Glutamatergic neuron (in vitro differentiated cells): ENCODE measurements at regions not wholly inside any gene's neighbourhood (a gene's known extent, or its start where the extent isn't known, plus 50 kb on each side); places are given as distances from the start of the nearest gene placed in this dataset.

ENCODE experiments used
- DNase-seq: peaks from one replicate; pipeline ENCODE4 v3.0.0; 2022
- H3K27ac Mint-ChIP-seq: one replicate; pipeline ENCODE4 v1.8.0; 2020; ENCODE audit warnings: mild to moderate bottlenecking, mixed read lengths, inconsistent platforms; ENCODE audit not compliant: unreplicated experiment
- H3K27me3 Mint-ChIP-seq: one replicate; pipeline ENCODE4 v1.8.0; 2020; ENCODE audit warnings: mild to moderate bottlenecking, moderate library complexity, mixed read lengths, inconsistent platforms; ENCODE audit not compliant: unreplicated experiment
- H3K36me3 Mint-ChIP-seq: one replicate; pipeline ENCODE4 v1.8.0; 2020; ENCODE audit warnings: mild to moderate bottlenecking, mixed read lengths, inconsistent platforms; ENCODE audit not compliant: unreplicated experiment
- H3K4me1 Mint-ChIP-seq: one replicate; pipeline ENCODE4 v1.8.0; 2020; ENCODE audit warnings: mild to moderate bottlenecking, low read depth, mixed read lengths, inconsistent platforms; ENCODE audit not compliant: unreplicated experiment
- H3K4me3 Mint-ChIP-seq: one replicate; pipeline ENCODE4 v1.8.0; 2020; ENCODE audit warnings: mild to moderate bottlenecking, mixed read lengths, inconsistent platforms; ENCODE audit not compliant: unreplicated experiment
- H3K9me3 Mint-ChIP-seq: one replicate; pipeline ENCODE4 v1.8.0; 2020; ENCODE audit warnings: mild to moderate bottlenecking, moderate library complexity, mixed read lengths, inconsistent platforms; ENCODE audit not compliant: unreplicated experiment
- TF ChIP-seq, protein P1 (sequence below): fragments of 200-600 bp; sonication (generic); IDR thresholded peaks from one replicate; pipeline ENCODE4 v1.5.0; 2021; ENCODE audit not compliant: partially characterized antibody, unreplicated experiment

DNA sequence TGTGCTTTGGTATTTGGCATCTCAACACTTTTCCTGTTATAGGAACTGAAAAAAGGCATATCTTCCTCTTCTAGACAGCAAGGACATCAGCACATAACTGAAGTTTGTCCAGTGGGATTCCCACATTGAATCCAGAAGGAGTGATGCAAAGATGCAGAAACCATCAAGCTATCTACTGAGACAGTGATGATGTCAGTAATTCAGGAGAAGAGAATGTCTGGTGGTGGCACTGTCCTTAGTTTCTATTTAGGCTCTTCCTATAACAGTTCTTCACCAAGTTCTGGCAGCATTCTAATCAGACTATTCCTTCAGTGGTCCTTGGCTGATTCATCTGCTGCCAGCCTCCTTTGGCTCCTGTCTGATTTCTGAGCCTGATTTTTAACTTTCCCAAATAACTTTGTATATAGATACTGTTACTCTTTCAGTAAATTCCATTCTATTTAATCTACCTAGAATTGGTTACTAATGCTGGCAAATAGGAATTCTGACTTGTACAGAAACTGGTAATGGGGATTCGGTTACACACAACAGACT lies 56.6 kb upstream of the AGPS start:
- TF ChIP-seq, protein P1, sequence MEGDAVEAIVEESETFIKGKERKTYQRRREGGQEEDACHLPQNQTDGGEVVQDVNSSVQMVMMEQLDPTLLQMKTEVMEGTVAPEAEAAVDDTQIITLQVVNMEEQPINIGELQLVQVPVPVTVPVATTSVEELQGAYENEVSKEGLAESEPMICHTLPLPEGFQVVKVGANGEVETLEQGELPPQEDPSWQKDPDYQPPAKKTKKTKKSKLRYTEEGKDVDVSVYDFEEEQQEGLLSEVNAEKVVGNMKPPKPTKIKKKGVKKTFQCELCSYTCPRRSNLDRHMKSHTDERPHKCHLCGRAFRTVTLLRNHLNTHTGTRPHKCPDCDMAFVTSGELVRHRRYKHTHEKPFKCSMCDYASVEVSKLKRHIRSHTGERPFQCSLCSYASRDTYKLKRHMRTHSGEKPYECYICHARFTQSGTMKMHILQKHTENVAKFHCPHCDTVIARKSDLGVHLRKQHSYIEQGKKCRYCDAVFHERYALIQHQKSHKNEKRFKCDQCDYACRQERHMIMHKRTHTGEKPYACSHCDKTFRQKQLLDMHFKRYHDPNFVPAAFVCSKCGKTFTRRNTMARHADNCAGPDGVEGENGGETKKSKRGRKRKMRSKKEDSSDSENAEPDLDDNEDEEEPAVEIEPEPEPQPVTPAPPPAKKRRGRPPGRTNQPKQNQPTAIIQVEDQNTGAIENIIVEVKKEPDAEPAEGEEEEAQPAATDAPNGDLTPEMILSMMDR, result no peak
- H3K9me3 Mint-ChIP-seq, result no peaks in the 10 kb centered on the region
- DNase-seq, result no peak
- H3K36me3 Mint-ChIP-seq, result no peaks in the 10 kb centered on the region
- H3K4me3 Mint-ChIP-seq, result no peak overlapping the region
- H3K4me1 Mint-ChIP-seq, result peaks cover 4% of the 10 kb centered on the region
- no peak overlapping the region for H3K27ac Mint-ChIP-seq
- H3K27me3 Mint-ChIP-seq, result no peaks in the 10 kb centered on the region

DNA sequence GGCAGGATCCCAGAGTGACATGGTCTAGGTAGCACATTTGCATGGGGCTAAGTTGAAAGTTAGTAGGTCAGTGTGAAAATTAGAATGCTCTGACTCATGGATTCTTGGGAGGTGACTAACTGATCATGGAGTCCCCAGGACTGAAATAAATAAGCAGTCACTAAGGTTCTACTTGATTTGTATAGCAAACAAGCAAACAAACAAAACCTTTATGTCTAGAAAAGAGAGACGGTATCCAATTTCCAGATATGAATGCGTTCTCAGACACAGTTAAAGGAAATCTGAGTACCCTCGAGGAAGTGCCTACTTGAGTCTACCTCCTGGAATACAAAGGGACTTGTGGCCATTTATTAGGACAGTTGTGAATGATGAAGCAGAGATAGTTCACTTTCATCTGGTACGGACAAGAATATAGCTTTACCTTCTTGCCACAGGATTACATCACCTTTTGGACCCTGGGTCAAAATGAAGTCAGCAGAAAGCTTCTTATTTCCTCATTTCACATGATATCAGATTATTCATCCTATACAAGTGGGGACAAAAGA lies 54.3 kb upstream of the AGPS start:
- Mint-ChIP-seq H3K36me3 (no peaks in the 10 kb centered on the region), H3K27ac (no peak overlapping the region), H3K4me1 (no peaks in the 10 kb centered on the region), H3K9me3 (no peaks in the 10 kb centered on the region), H3K4me3 (no peak overlapping the region), H3K27me3 (no peaks in the 10 kb centered on the region)
- TF ChIP-seq, protein P1, result no peak
- DNase-seq, result no peak

DNA sequence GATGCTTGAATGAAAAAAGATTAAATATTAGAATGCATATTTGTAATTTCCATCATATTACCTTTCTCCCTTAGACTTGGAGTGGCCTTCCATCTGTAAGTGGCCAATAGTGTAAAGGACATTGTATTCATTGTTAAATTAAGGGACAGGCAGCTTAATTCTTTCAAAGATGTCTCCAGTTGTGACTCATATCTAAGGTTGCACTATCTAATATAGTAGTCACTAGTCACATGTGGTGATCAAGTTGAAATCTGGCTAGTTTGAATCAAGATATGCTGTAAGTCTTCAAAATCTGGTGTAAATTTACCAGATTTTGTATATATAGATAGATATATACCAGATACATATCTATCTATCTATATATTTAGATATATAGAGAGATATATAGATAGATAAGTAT lies 52.4 kb upstream of the AGPS start:
- no peaks in the 10 kb centered on the region for H3K4me1 Mint-ChIP-seq

DNA sequence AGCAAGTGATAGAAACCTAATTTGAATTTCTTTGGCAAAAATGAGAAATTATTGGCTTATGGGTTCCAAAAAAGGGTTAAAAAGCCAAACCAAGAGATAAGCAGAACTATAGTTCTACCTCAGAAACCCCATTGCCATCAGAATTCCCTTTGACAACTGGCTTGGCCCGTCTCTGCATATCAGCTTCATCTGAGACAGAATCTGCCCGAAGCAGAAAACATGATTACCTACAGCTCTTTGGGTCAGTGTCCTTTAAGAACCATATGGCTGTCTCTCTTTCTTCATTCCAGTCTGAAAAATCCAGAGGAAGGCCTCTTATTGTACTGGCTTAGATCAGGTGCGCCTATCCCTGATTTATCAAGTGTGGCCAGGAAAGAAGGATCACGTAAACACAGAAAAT lies 49.8 kb upstream of the AGPS start:
- peaks cover 2% of the 10 kb centered on the region for H3K4me1 Mint-ChIP-seq
- no peak overlapping the region for H3K27ac Mint-ChIP-seq
- TF ChIP-seq, protein P1, result no peak
- DNase-seq, result no peak
- H3K27me3 Mint-ChIP-seq, result no peaks in the 10 kb centered on the region
- H3K36me3 Mint-ChIP-seq, result no peaks in the 10 kb centered on the region
- no peaks in the 10 kb centered on the region for H3K9me3 Mint-ChIP-seq
- H3K4me3 Mint-ChIP-seq, result no peak overlapping the region

More for the DNA sequence above, 52.4 kb upstream of the AGPS start:
- Mint-ChIP-seq H3K36me3 (no peaks in the 10 kb centered on the region), H3K9me3 (no peaks in the 10 kb centered on the region), H3K27me3 (no peaks in the 10 kb centered on the region), H3K4me3 (no peak overlapping the region), H3K27ac (no peak overlapping the region)
- TF ChIP-seq, protein P1, result no peak
- no peak for DNase-seq
